ENCODE measurements at regions not wholly inside any gene's neighbourhood (a gene's known extent, or its start where the extent isn't known, plus 50 kb on each side); places are given as distances from the start of the nearest gene placed in this dataset.

GRCh38 chr12:17456486-17456885, 633.5 kb downstream of the RERGL start:
- in situ Hi-C loops (cut with HindIII; ENCODE audit: low pct_unique_long_range_greater_than_20kb, low sequenced_read_pairs) (no loop called here), intact Hi-C loops (cut with micrococcal nuclease; ENCODE audit: unreplicated experiment) (no loop called here)
- no TSS peak for BruUV-seq (replicated peaks)
- H3K36me3 ChIP-seq (ENCODE audit: control insufficient read depth, insufficient read depth, low read length), result no peaks in the 10 kb centered on the region
- ChIA-PET POLR2A (no interaction called here), CTCF (no interaction called here)
- H3K27ac ChIP-seq (ENCODE audit: low read length), result no peak overlapping the region
- H3K4me1 ChIP-seq (ENCODE audit: control insufficient read depth, insufficient read depth, low read length), result no peaks in the 10 kb centered on the region
- DNase-seq (ENCODE audit: low read depth, low spot score) (no peak), ATAC-seq (no peak)
- no peaks in the 10 kb centered on the region for H3K9me3 ChIP-seq (ENCODE audit: control insufficient read depth, insufficient read depth, low read depth, low read length)
- H3K27me3 ChIP-seq (ENCODE audit: control insufficient read depth, insufficient read depth, low read length), result no peaks in the 10 kb centered on the region
- no peak for TF ChIP-seq CTCF (IDR thresholded peaks at IDR 0.05)
- TF ChIP-seq SIN3A (IDR thresholded peaks at IDR 0.05; ENCODE audit: borderline replicate concordance, insufficient read depth, low read depth, low read length), result no peak
- no peak for TF ChIP-seq REST (IDR thresholded peaks at IDR 0.05; ENCODE audit: insufficient read depth in 1 of 2, low read depth in 2 of 2, low read length in 1 of 2)
- no peak for TF ChIP-seq TCF7L2 (IDR thresholded peaks at IDR 0.05; ENCODE audit: low read depth, low read length)
- TF ChIP-seq POLR2AphosphoS5 (IDR thresholded peaks at IDR 0.05; ENCODE audit: low read depth, low read length), result no peak
- H3K4me3 ChIP-seq (ENCODE audit: low read depth in 2 of 2, low read length in 2 of 2), result no peak overlapping the region

- BruUV-seq (replicated peaks), result no TSS peak
- no peak for DNase-seq (ENCODE audit: low read depth, low spot score)
- in situ Hi-C loops (cut with HindIII; ENCODE audit: low pct_unique_long_range_greater_than_20kb, low sequenced_read_pairs), result no loop called here
- Histone ChIP-seq H3K27ac (ENCODE audit: low read length) (no peak overlapping the region), H3K36me3 (ENCODE audit: control insufficient read depth, insufficient read depth, low read length) (no peaks in the 10 kb centered on the region), H3K4me3 (ENCODE audit: low read depth in 2 of 2, low read length in 2 of 2) (no peak overlapping the region), H3K27me3 (ENCODE audit: control insufficient read depth, insufficient read depth, low read length) (no peaks in the 10 kb centered on the region), H3K9me3 (ENCODE audit: control insufficient read depth, insufficient read depth, low read depth, low read length) (no peaks in the 10 kb centered on the region), H3K4me1 (ENCODE audit: control insufficient read depth, insufficient read depth, low read length) (no peaks in the 10 kb centered on the region)
- no peak for ATAC-seq
- POLR2A ChIA-PET, result no interaction called here
- TF ChIP-seq REST (IDR thresholded peaks at IDR 0.05; ENCODE audit: insufficient read depth in 1 of 2, low read depth in 2 of 2, low read length in 1 of 2) (no peak), POLR2AphosphoS5 (IDR thresholded peaks at IDR 0.05; ENCODE audit: low read depth, low read length) (no peak), CTCF (IDR thresholded peaks at IDR 0.05) (no peak), SIN3A (IDR thresholded peaks at IDR 0.05; ENCODE audit: borderline replicate concordance, insufficient read depth, low read depth, low read length) (no peak), TCF7L2 (IDR thresholded peaks at IDR 0.05; ENCODE audit: low read depth, low read length) (no peak)
- intact Hi-C loops (cut with micrococcal nuclease; ENCODE audit: unreplicated experiment), result no loop called here
- CTCF ChIA-PET, result no interaction called here
Measured at GRCh38 chr12:17438141-17438540, 651.9 kb downstream of the RERGL start.

Data from Panc1 (cell line).